H1 (cell line): ENCODE measurements at regions not wholly inside any gene's neighbourhood (a gene's known extent, or its start where the extent isn't known, plus 50 kb on each side); places are given as distances from the start of the nearest gene placed in this dataset.

Experiments
- CTCF ChIA-PET: fragments of 300-600 bp; sonication (Branson Sonifier 250); formaldehyde crosslinking; loops from one replicate; lab custom pipeline; 2021; ENCODE audit not compliant: partially characterized antibody; lab: Charles Lee
- POLR2A ChIA-PET: fragments of 300-600 bp; sonication (Branson Sonifier 250); formaldehyde crosslinking; loops from one replicate; lab custom pipeline; 2021; ENCODE audit warnings: inconsistent platforms; ENCODE audit not compliant: partially characterized antibody; lab: Charles Lee
- DNase-seq, 2 experiments: peaks; one replicate each; pipeline versions ENCODE4 v3.0.0 to v3.0.0-alpha.2; 2010 to 2022; ENCODE audit warnings: low spot score in 2 of 2, low read depth in 1 of 2, mixed read lengths in 1 of 2
- FAIRE-seq: peaks from 2 replicates; lab custom pipeline; 2011; peaks lifted over from hg19 to GRCh38; lab: Jason Lieb, UNC
- H2AFZ ChIP-seq: 2 replicates; pipeline ENCODE4 v1.8.1; 2012; ENCODE audit warnings: low read length, inconsistent platforms
- H2AK5ac ChIP-seq: 2 replicates; pipeline ENCODE4 v1.6.1; 2013; ENCODE audit warnings: low read depth, low read length
- H2BK120ac ChIP-seq: replicated peaks from 2 replicates; pipeline ENCODE3; 2013; ENCODE audit warnings: low read depth, low read length, inconsistent platforms
- H2BK12ac ChIP-seq: 2 replicates; pipeline ENCODE4 v1.6.1; 2013; ENCODE audit warnings: low read depth, low read length
- H2BK15ac ChIP-seq: 2 replicates; pipeline ENCODE4 v1.6.1; 2013; ENCODE audit warnings: low read length
- H2BK20ac ChIP-seq: 2 replicates; pipeline ENCODE4 v1.6.1; 2013; ENCODE audit warnings: low read length
- H2BK5ac ChIP-seq: 2 replicates; pipeline ENCODE4 v1.6.1; 2013; ENCODE audit warnings: low read depth, low read length
- H3K14ac ChIP-seq: 2 replicates; pipeline ENCODE4 v1.6.1; 2013; ENCODE audit warnings: inconsistent platforms; ENCODE audit not compliant: insufficient read length
- H3K18ac ChIP-seq: 2 replicates; pipeline ENCODE4 v1.6.1; 2013; ENCODE audit warnings: low read length; ENCODE audit errors: extremely low read depth
- H3K23ac ChIP-seq: 2 replicates; pipeline ENCODE4 v1.6.1; 2013; ENCODE audit warnings: inconsistent platforms; ENCODE audit not compliant: insufficient read length
- H3K23me2 ChIP-seq: 2 replicates; pipeline ENCODE4 v1.6.1; 2013; ENCODE audit warnings: low read depth, low read length
- H3K27ac ChIP-seq: 2 replicates; pipeline ENCODE4 v1.6.1; 2011; ENCODE audit warnings: low read depth, low read length, inconsistent platforms
- H3K27me3 ChIP-seq, 4 experiments: replicated peaks in 1 of 4; 1 replicate in 1 of 4; 2 replicates in 3 of 4; pipeline versions ENCODE4 v1.6.1 to v1.8.1; 2011 to 2013; ENCODE audit warnings: low read length in 3 of 4, mild to moderate bottlenecking in 3 of 4, inconsistent platforms in 2 of 4, mixed read lengths in 2 of 4, moderate library complexity in 1 of 4; ENCODE audit not compliant: control insufficient read depth in 3 of 4, insufficient read depth in 3 of 4; ENCODE audit errors: extremely low read depth in 1 of 4
- H3K36me3 ChIP-seq, 4 experiments: 2 replicates each; pipeline versions ENCODE4 v1.6.1 to v1.8.1; 2011 to 2013; ENCODE audit warnings: mild to moderate bottlenecking in 4 of 4, low read length in 3 of 4, moderate library complexity in 2 of 4, control low read depth in 1 of 4, inconsistent platforms in 1 of 4; ENCODE audit not compliant: insufficient read depth in 4 of 4, control insufficient read depth in 2 of 4
- H3K4ac ChIP-seq: replicated peaks from 2 replicates; pipeline ENCODE3; 2013; ENCODE audit warnings: low read length, low read depth, mixed read lengths, inconsistent platforms; ENCODE audit not compliant: insufficient read length
- H3K4me1 ChIP-seq, 4 experiments: replicated peaks in 1 of 4; 1 replicate in 1 of 4; 2 replicates in 3 of 4; pipeline versions ENCODE4 v1.6.1 to v1.8.1; 2011 to 2013; ENCODE audit warnings: low read length in 3 of 4, inconsistent platforms in 2 of 4, mixed read lengths in 1 of 4; ENCODE audit not compliant: insufficient read depth in 4 of 4, control insufficient read depth in 3 of 4
- H3K4me2 ChIP-seq, 2 experiments: 2 replicates each; pipeline versions ENCODE4 v1.6.1 to v1.8.1; 2011 to 2013; ENCODE audit warnings: low read depth in 2 of 2, low read length in 2 of 2, control low read depth in 1 of 2, inconsistent platforms in 1 of 2, mild to moderate bottlenecking in 1 of 2; ENCODE audit not compliant: insufficient read depth in 1 of 2
- H3K4me3 ChIP-seq, 4 experiments: fragments of 200-600, 300-600 bp in 1 of 4; sonication (generic), shearing (Covaris generic), sonication (Bioruptor Twin) in 1 of 4; 2 replicates each; pipeline versions ENCODE4 v1.5.1 to v1.8.1; 2011 to 2016; ENCODE audit warnings: low read length in 4 of 4, low read depth in 3 of 4, control low read depth in 2 of 4, inconsistent platforms in 2 of 4, mild to moderate bottlenecking in 2 of 4, mixed read lengths in 1 of 4, moderate library complexity in 1 of 4; ENCODE audit not compliant: insufficient read depth in 2 of 4; ENCODE audit errors: extremely low read depth in 1 of 4
- H3K56ac ChIP-seq: replicated peaks from 2 replicates; pipeline ENCODE3; 2013; ENCODE audit warnings: low read depth, mild to moderate bottlenecking, mixed read lengths, low read length, inconsistent platforms; ENCODE audit not compliant: insufficient read length
- H3K79me1 ChIP-seq: 2 replicates; pipeline ENCODE4 v1.6.1; 2013; ENCODE audit warnings: low read depth, low read length, control low read depth
- H3K79me2 ChIP-seq, 2 experiments: 2 replicates each; pipeline versions ENCODE4 v1.6.1 to v1.8.1; 2012 to 2013; ENCODE audit warnings: low read length in 2 of 2, mild to moderate bottlenecking in 2 of 2, inconsistent platforms in 1 of 2; ENCODE audit not compliant: insufficient read depth in 2 of 2, control insufficient read depth in 1 of 2
- H3K9ac ChIP-seq, 4 experiments: replicated peaks in 1 of 4; 1 replicate in 1 of 4; 2 replicates in 3 of 4; pipeline versions ENCODE4 v1.6.1 to v1.8.1; 2011 to 2013; ENCODE audit warnings: low read depth in 3 of 4, low read length in 3 of 4, control low read depth in 2 of 4, mild to moderate bottlenecking in 2 of 4, moderate library complexity in 2 of 4, inconsistent platforms in 1 of 4; ENCODE audit errors: extremely low read depth in 1 of 4
- H3K9me3 ChIP-seq, 2 experiments: 2 replicates each; pipeline versions ENCODE4 v1.6.1 to v1.8.1; 2012 to 2013; ENCODE audit warnings: mild to moderate bottlenecking in 2 of 2, moderate library complexity in 2 of 2, control low read depth in 1 of 2, inconsistent platforms in 1 of 2, low read depth in 1 of 2, low read length in 1 of 2, mixed read lengths in 1 of 2; ENCODE audit not compliant: insufficient read depth in 2 of 2
- H4K20me1 ChIP-seq, 2 experiments: replicated peaks in 1 of 2; 2 replicates each; pipeline versions ENCODE3 to v1.8.1; 2011 to 2013; ENCODE audit warnings: inconsistent platforms in 2 of 2, low read length in 2 of 2, mild to moderate bottlenecking in 1 of 2; ENCODE audit not compliant: insufficient read depth in 2 of 2, control insufficient read depth in 1 of 2
- H4K5ac ChIP-seq: 2 replicates; pipeline ENCODE4 v1.6.1; 2013; ENCODE audit warnings: low read length, low read depth, mixed read lengths, inconsistent platforms; ENCODE audit not compliant: insufficient read length
- H4K8ac ChIP-seq: 2 replicates; pipeline ENCODE4 v1.8.0; 2013; ENCODE audit warnings: mild to moderate bottlenecking, moderate library complexity, low read length, inconsistent platforms; ENCODE audit not compliant: insufficient read depth; ENCODE audit errors: extremely low read depth
- H4K91ac ChIP-seq: replicated peaks from 2 replicates; pipeline ENCODE3; 2013; ENCODE audit warnings: low read length, mixed read lengths, inconsistent platforms; ENCODE audit not compliant: insufficient read length
- ASH2L ChIP-seq: fragments of 200-600, 300-600 bp; sonication (generic); IDR thresholded peaks from one replicate; pipeline ENCODE4 v1.7.1; 2017; ENCODE audit warnings: low read length
- BRCA1 ChIP-seq: IDR thresholded peaks from 2 replicates; pipeline ENCODE4 v1.6.1; 2012; ENCODE audit warnings: low read depth, low read length, improper control_type of control experiment
- CEBPB ChIP-seq: IDR thresholded peaks from 2 replicates; pipeline ENCODE4 v1.6.1; 2012; ENCODE audit warnings: low read depth, low read length
- CTBP2 ChIP-seq: IDR thresholded peaks from 2 replicates; pipeline ENCODE4 v1.7.0; 2011; ENCODE audit warnings: borderline replicate concordance, mild to moderate bottlenecking, moderate library complexity, mixed read lengths, low read length; ENCODE audit not compliant: insufficient read depth, insufficient read length
- GTF2F1 ChIP-seq: IDR thresholded peaks from 2 replicates; pipeline ENCODE4 v1.6.1; 2012; ENCODE audit warnings: low read depth, low read length, improper control_type of control experiment, borderline replicate concordance
- MAX ChIP-seq: IDR thresholded peaks from 2 replicates; pipeline ENCODE4 v1.6.1; 2012; ENCODE audit warnings: inconsistent platforms
- PHF8 ChIP-seq: fragments of 200-600 bp; sonication (generic); conservative IDR thresholded peaks from 2 replicates; pipeline ENCODE4 v1.7.1; 2012; ENCODE audit warnings: low read depth, mild to moderate bottlenecking, inconsistent platforms, low read length, moderate library complexity
- RAD21 ChIP-seq, 2 experiments: IDR thresholded peaks in 1 of 2; conservative IDR thresholded peaks in 1 of 2; 2 replicates each; pipeline ENCODE4 v1.6.1; 2011; ENCODE audit warnings: low read depth in 2 of 2, low read length in 2 of 2, improper control_type of control experiment in 1 of 2, inconsistent platforms in 1 of 2, mild to moderate bottlenecking in 1 of 2, moderate library complexity in 1 of 2
- RNF2 ChIP-seq: fragments of 200-900, 300-1000 bp; sonication (generic); IDR thresholded peaks from 2 replicates; pipeline ENCODE4 v1.7.1; 2016; ENCODE audit warnings: borderline replicate concordance, low read depth, mild to moderate bottlenecking, antibody characterized with exemption, low read length; ENCODE audit not compliant: poor library complexity, severe bottlenecking; ENCODE audit errors: missing control alignments
- SP4 ChIP-seq: IDR thresholded peaks from 2 replicates; pipeline ENCODE4 v1.6.1; 2012; ENCODE audit warnings: low read length, inconsistent platforms
- SRF ChIP-seq: IDR thresholded peaks from 2 replicates; pipeline ENCODE4 v1.6.1; 2011; ENCODE audit warnings: mild to moderate bottlenecking, low read depth, low read length, moderate library complexity
- USF2 ChIP-seq: IDR thresholded peaks from 2 replicates; pipeline ENCODE4 v1.6.1; 2011; ENCODE audit warnings: low read length, improper control_type of control experiment
- WGBS, 2 experiments: shearing (Covaris generic) in 1 of 2; methylation state at CpG; one replicate each; pipeline versions ENCODE4 v1.1.6 to v1.1.7; 2013 to 2015; ENCODE audit warnings: low lambda C conversion rate in 2 of 2, mixed read lengths in 2 of 2, inconsistent platforms in 1 of 2, low coverage in 1 of 2, missing lambda C conversion rate in 1 of 2; ENCODE audit not compliant: insufficient replicate concordance in 2 of 2, insufficient coverage in 1 of 2, insufficient read length in 1 of 2; ENCODE audit errors: extremely low coverage in 1 of 2, missing lambda C conversion rate in 1 of 2; 5-methylcytosine and 5-hydroxymethylcytosine counted together

- Histone ChIP-seq H3K36me3 (no peaks in the 10 kb centered on the region), H3K56ac (no peak overlapping the region), H3K79me2 (no peaks in the 10 kb centered on the region), H3K4ac (no peak overlapping the region), H2BK15ac (no peak overlapping the region), H4K20me1 (no peaks in the 10 kb centered on the region), H3K9ac (no peak overlapping the region), H3K4me2 (no peak overlapping the region), H3K18ac (no peak overlapping the region), H3K14ac (no peak overlapping the region), H3K4me1 (no peaks in the 10 kb centered on the region), H3K4me3 (no peak overlapping the region), H4K5ac (no peak overlapping the region), H3K23me2 (no peaks in the 10 kb centered on the region), H2BK20ac (no peak overlapping the region), H3K27me3 (peaks cover 0 to 1% (median 0%) of the 10 kb centered on the region in 4 experiments; a peak in 1 of 7 replicates), H2BK120ac (no peak overlapping the region), H2AFZ (no peak overlapping the region), H2AK5ac (no peak overlapping the region), H3K23ac (no peak overlapping the region), H4K8ac (no peak overlapping the region), H2BK12ac (no peak overlapping the region), H3K27ac (no peak overlapping the region), H4K91ac (no peak overlapping the region), H2BK5ac (no peak overlapping the region), H3K9me3 (peaks cover 3 to 4% of the 10 kb centered on the region in 2 experiments; a peak in 2 of 4 replicates), H3K79me1 (no peaks in the 10 kb centered on the region)
- TF ChIP-seq GTF2F1, result no peak
- TF ChIP-seq PHF8, result no peak
- TF ChIP-seq RNF2, result no peak
- no peak for TF ChIP-seq MAX
- TF ChIP-seq CTBP2, result no peak
- TF ChIP-seq SP4, result no peak
- TF ChIP-seq BRCA1, result no peak
- no peak for TF ChIP-seq RAD21 (IDR thresholded peaks at IDR 0.05 in 1 of 2, conservative IDR thresholded peaks at IDR 0.05 in 1 of 2; ENCODE audit: low read depth in 2 of 2, low read length in 2 of 2)
- no peak for TF ChIP-seq SRF
- no peak for TF ChIP-seq CEBPB
- TF ChIP-seq USF2, result no peak
- no peak for TF ChIP-seq ASH2L
- ChIA-PET POLR2A (no interaction called here), CTCF (no interaction called here)
- no peak for DNase-seq
- 42% methylated on average over 2 of the region's 2 CpGs; no CpG with 5 or more reads in 1 of the 2 experiments for WGBS, 2 experiments
- FAIRE-seq, result no peak
Measured at GRCh38 chr1:105396001-105396400, 1646.3 kb downstream of the AMY1C start.
